GM12872 (cell line): ENCODE measurements at regions not wholly inside any gene's neighbourhood (a gene's known extent, or its start where the extent isn't known, plus 50 kb on each side); places are given as distances from the start of the nearest gene placed in this dataset.

Experiments used
- TF ChIP-seq, protein P1 (sequence below): IDR thresholded peaks from 3 replicates; pipeline ENCODE4 v1.5.1; 2011; ENCODE audit warnings: low read depth, mild to moderate bottlenecking, low read length, moderate library complexity; ENCODE audit not compliant: insufficient read depth

DNA sequence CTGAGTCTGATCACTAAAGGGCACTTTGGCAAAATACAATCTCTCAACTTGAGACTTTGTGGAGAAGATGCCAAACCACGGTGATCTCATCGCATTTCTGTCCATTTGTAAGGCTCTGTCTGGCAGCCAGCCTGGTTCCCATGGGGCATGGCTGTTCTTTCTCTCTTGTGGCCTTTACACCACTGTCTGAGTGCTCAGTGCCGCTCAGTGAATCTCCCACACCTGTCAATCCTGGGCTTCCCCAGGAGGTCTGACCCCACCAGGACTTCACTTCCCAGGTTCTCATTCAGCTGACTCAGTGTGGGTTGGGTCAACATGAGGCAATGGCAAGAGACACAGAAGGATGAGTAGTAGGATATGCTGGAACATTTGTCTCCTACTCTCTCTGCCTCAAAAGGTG, 96.8 kb upstream of the TRIB2 start:
- TF ChIP-seq, protein P1, sequence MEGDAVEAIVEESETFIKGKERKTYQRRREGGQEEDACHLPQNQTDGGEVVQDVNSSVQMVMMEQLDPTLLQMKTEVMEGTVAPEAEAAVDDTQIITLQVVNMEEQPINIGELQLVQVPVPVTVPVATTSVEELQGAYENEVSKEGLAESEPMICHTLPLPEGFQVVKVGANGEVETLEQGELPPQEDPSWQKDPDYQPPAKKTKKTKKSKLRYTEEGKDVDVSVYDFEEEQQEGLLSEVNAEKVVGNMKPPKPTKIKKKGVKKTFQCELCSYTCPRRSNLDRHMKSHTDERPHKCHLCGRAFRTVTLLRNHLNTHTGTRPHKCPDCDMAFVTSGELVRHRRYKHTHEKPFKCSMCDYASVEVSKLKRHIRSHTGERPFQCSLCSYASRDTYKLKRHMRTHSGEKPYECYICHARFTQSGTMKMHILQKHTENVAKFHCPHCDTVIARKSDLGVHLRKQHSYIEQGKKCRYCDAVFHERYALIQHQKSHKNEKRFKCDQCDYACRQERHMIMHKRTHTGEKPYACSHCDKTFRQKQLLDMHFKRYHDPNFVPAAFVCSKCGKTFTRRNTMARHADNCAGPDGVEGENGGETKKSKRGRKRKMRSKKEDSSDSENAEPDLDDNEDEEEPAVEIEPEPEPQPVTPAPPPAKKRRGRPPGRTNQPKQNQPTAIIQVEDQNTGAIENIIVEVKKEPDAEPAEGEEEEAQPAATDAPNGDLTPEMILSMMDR = no peak

DNA sequence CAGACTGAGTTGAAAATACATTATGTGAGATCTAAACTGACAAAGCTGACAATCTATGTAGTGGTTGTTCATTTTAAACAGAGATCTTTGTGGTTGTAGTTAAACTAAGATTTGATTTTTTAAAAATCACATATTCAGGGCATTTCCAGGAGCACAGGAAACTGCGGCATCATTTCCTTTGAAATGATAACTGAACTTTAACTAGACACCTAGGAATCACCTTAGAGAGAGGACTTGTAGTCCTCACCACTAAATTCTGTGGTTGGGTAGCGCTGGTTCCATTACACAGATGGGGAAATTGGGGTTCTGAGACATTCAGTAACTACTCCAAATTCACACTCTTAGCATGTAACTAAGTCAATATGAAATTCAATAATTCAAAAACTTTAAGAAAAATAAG, 96.0 kb upstream of the TRIB2 start:
- TF ChIP-seq, protein P1 = no peak

DNA sequence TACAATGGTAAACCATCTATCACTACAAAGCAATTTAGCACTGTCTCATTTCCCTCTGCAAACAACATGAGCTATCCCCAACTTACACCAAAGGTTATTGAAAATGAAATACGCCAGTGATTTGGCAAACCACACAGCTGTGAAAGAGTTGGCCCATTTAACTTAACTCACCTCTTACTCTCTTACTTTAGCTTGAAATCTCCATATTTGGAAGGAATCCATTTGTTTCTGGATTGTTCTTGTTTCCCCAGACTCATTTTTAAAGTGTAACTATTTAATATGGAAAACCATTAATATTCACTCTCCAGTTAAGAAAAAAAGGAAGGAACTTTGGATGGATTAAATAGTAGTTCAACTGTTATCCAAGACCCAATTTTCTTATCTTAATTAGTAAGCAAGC, 93.7 kb upstream of the TRIB2 start:
- TF ChIP-seq, protein P1 = no peak

DNA sequence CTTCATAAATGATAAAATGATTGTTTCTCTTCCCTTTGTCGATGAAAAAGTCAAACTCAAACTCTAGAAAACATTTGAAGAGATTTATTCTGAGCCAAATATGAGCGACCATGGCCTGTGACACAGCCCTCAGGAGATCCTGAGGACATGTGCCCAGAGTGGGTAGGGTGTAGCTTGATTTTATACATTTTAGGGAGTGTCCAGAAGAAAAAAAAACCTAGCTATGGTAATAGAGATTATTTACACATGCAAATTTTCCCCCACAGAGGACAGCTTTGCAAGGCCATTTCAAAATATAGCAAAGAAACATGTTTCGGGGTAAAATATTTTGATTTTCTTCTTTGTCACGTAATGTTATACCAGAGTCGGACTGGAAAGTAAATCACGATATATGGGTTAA, 92.4 kb upstream of the TRIB2 start:
- TF ChIP-seq, protein P1 = no peak

DNA sequence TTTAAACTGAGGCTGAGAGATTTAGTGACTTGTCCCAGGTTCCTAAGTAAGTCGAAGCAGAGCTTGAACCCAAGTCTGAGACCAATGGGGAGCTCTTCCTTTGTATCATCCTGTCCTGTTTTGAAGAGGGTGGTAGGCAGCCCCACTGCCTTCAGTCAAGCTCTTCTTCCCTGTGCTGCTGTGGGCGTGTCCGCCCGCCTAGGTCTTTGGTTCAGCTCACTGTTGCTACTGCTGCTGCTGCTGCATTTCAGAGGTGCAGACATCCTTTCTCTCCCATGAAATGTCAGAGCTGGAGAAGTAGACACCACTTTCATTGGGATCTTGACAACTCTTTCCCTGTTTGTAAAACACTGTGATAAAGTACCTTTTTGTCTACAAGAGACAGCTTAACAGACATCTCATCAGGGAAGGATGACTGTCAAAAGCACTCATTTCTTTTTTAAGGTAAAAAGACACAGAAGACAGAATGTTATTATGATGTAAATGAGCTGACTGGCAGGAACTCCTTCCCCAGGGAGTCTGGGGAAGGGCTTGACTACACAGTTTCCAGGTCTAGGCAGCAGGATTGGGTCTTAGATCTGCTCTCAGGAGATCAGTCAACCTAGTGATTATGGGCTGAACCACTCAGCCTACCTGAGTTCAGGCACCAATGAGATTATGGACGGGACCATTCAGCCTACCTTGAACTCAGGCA, 91.7 kb upstream of the TRIB2 start:
- TF ChIP-seq, protein P1 = no peak

DNA sequence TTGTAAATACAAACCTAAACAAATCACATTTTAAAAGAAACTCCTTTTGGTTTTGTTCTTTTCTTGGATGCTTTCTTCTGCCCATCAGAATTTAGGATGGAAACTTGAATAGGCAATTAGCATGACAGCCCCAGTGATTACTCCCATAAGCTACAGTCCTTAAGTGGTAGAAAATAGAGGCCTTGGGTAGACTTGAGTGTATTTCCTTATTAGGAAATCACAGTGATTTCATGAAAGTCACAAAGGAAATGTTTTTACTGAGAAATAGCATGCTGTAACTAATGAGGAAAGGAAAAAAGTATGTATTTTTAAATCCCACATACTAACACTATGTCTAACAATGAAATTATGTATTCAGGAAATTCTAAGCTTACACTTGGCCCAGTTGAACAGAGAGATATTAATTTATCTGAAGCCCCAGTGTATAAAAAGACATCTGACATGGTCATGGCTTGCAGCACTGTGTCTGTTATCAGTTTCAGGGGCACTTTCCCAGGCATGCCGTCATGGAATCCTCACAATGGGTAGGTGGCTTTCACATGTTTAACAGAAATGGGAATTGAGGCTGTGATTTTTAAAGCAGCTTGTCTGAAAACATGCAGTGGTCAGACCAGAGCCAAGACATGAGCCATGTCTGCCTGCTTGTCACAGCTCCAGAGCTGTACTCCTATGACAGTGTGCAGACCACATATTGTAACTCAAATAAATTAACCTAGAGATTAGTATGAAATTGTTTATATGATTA, 79.7 kb upstream of the TRIB2 start:
- TF ChIP-seq, protein P1 = no peak

DNA sequence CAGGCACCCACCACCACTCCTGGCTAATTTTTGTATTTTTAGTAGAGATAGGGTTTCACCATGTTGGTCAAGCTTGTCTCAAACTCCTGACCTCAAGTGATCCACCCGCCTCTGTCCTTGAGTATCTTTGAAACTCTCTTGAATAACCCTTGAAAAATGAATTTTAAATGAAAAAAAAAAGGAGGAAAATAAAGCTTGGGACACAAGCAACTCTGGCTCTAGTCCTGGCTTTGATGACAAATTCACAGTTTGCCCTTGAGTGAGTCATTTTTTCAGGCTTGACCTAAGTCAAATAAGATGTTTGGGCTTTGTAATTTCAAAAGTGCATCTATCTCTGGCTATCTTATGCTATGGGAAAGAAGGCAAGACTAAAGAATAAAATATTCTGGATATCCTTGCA, 79.0 kb upstream of the TRIB2 start:
- TF ChIP-seq, protein P1 = no peak
